ENCODE measurements at regions not wholly inside any gene's neighbourhood (a gene's known extent, or its start where the extent isn't known, plus 50 kb on each side); places are given as distances from the start of the nearest gene placed in this dataset.

DNA sequence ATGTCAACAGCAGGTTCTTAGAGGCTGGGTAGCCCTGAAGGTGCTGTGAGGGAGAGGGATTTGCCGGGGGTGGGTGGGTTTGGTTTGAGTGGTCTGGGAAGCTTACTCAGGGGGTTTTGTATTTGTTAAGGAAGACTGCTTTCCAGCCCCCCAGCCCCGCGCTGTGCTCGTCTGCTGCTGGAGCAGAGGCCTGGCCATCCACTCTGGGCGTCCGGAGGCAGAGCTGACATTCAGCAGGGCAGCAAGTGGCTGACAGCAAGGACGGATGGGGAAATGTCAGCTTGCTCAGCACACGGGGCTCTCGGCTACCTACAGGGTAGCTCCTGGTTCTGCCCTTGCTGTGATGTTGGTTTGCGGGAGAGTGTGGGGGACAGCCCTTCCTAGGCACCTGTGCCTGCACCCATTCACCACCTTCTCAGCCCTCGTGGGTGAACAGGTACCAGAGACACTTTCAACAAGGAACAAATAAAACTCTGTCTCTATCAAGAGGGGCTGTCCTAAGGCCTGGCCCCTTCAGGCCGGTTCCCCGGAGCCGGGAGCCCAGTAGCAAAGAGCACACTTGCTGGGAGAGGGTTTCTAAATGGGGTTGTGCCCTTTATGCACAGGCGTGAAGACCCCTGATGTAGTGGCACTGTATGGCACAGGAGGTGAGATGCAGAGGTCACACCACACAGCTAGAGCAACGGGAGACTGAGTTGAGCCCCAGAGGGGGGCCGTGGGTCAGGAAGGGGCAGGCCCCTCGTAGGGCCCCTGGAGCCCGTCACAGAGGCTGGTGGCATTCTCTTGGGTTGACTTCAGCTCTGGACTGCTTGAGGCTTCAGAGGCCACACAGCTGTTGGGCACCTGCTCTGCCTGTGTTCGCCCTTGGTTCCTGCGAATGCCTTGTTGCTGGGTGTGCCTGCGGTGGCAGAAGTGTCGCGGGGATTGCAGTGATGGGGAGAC, 72.2 kb upstream of the SHH start:
- intact Hi-C loops (cut with DNase I; ENCODE audit: low total_unique reads), result no loop called here
- Histone ChIP-seq H3K36me3 (no peaks in the 10 kb centered on the region), H3K4me3 (no peak overlapping the region), H3K9me3 (no peaks in the 10 kb centered on the region), H3K27ac (peak overlapping the region in 1 of 2 donors; percentile 32), H3K27me3 (no peaks in the 10 kb centered on the region), H3K4me1 (no peaks in the 10 kb centered on the region)
- TF ChIP-seq POLR2A (IDR thresholded peaks at IDR 0.05), result no peak
- TF ChIP-seq POLR2AphosphoS5 (IDR thresholded peaks at IDR 0.05), result no peak
- TF ChIP-seq, protein P1, sequence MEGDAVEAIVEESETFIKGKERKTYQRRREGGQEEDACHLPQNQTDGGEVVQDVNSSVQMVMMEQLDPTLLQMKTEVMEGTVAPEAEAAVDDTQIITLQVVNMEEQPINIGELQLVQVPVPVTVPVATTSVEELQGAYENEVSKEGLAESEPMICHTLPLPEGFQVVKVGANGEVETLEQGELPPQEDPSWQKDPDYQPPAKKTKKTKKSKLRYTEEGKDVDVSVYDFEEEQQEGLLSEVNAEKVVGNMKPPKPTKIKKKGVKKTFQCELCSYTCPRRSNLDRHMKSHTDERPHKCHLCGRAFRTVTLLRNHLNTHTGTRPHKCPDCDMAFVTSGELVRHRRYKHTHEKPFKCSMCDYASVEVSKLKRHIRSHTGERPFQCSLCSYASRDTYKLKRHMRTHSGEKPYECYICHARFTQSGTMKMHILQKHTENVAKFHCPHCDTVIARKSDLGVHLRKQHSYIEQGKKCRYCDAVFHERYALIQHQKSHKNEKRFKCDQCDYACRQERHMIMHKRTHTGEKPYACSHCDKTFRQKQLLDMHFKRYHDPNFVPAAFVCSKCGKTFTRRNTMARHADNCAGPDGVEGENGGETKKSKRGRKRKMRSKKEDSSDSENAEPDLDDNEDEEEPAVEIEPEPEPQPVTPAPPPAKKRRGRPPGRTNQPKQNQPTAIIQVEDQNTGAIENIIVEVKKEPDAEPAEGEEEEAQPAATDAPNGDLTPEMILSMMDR (IDR thresholded peaks at IDR 0.05), result no peak
- DNase-seq (ENCODE audit: low spot score in 2 of 2), result no peak

DNA sequence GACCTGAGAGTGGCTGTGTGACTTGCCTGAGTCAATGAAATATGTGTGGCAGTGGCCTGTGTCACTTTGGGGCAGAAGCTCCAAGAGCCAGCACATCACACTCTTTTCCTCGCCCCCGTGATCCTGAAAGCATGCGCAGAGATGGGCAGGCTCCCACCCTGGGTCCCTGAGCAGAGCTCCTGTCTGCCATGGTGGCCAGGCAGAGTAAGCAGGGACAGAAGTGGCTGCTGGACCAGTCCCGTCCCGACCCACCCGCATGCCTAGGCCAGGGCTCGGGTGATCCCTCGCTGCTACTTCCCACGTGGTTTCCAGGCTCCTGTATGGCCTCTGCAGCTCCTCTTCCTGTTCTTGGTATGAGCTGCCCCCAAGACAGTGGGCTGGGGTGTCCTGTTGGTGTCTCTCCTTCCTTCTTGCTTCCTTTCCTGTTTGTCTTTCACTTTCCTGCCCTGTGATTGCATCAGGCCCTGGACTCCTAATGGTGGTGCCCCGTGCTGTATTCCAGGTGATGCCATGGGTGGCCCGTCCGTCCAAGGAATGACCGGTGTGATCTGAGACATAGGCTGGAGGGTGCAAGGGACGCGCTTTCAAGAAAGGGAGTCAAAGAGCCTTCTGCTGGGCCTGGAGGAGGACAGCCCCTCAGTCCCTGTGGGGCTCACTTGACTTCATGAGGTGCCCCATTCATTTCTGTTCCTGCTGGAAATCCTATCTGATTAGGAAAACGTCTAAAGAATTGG, 71.4 kb upstream of the SHH start:
- H3K27ac ChIP-seq, result no peak overlapping the region
- no peaks in the 10 kb centered on the region for H3K4me1 ChIP-seq
- H3K4me3 ChIP-seq, result no peak overlapping the region
- H3K9me3 ChIP-seq, result no peaks in the 10 kb centered on the region
- TF ChIP-seq, protein P1 (IDR thresholded peaks at IDR 0.05), result no peak
- no peak for TF ChIP-seq POLR2AphosphoS5 (IDR thresholded peaks at IDR 0.05)
- TF ChIP-seq POLR2A (IDR thresholded peaks at IDR 0.05), result no peak
- intact Hi-C loops (cut with DNase I; ENCODE audit: low total_unique reads), result no loop called here
- DNase-seq (ENCODE audit: low spot score in 2 of 2), result no peak
- no peaks in the 10 kb centered on the region for H3K36me3 ChIP-seq
- H3K27me3 ChIP-seq, result no peaks in the 10 kb centered on the region

DNA sequence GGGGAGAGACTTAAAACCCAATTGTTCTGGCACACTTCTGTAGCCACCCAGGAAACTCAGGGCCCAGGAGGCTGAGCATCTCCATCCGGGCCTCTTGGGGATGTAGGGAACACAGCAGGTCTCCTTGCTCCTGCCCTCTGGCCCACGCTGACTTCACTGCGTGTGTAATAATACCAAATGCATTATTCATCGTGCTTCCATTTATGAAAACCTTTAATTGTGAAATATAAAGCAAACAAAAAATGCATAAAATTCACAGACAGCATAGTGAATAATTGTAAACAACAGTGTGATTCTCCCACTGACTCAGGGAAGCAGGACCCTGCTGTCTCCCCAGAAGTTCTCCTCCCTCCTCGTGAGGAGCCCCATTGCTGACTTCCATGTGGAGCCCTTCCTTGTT, 70.3 kb upstream of the SHH start:
- DNase-seq (ENCODE audit: low spot score in 2 of 2), result no peak
- Histone ChIP-seq H3K36me3 (no peaks in the 10 kb centered on the region), H3K4me3 (no peak overlapping the region), H3K27me3 (no peaks in the 10 kb centered on the region), H3K27ac (no peak overlapping the region), H3K4me1 (no peaks in the 10 kb centered on the region), H3K9me3 (no peaks in the 10 kb centered on the region)
- TF ChIP-seq POLR2AphosphoS5 (IDR thresholded peaks at IDR 0.05), result no peak
- TF ChIP-seq POLR2A (IDR thresholded peaks at IDR 0.05), result no peak
- TF ChIP-seq, protein P1 (IDR thresholded peaks at IDR 0.05), result no peak
- intact Hi-C loops (cut with DNase I; ENCODE audit: low total_unique reads), result no loop called here

DNA sequence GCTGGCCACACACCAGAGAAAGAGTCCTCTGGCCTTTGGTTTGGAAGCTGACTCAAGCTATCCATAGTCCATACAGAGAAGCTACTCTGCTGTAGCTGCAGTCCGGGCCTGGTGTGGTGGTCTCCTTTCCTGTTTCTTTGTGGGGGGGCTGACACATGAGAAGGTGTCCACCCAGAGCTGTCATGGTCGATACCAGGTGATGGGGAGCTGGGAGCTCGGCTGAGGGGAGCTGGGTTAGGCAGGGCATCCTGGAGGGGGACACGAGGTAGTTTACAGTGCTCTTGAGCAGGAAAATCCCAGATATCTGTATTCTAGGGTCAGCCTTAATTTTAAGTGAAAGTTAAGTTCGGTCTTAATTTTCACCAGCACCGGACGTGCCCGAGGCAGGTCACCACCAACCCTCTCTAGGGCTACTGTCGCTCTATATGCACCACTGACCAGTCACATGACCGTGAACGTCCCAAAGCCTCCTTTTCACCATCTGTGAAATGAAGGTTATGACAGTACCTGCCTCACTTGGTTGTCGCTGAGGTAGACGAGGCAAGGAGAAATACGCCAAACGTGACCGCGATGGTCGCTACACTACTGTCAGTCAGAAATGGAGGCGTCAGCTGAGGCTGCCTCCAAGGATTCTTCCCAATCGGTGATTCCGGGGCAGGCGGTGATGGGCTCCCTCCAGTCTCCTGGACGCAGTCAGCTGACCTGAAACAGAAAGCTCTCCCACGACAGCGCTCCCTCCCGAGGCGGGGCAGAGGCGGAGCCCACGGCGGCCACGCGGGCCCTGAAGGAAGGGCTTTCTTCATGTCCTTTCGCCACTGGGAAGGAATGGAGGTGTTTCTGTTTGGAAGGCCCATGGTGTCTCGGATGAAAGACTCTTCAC, 69.4 kb upstream of the SHH start:
- H3K36me3 ChIP-seq, result no peaks in the 10 kb centered on the region
- H3K27ac ChIP-seq, result no peak overlapping the region
- no peak overlapping the region for H3K4me3 ChIP-seq
- no peaks in the 10 kb centered on the region for H3K9me3 ChIP-seq
- H3K4me1 ChIP-seq, result no peaks in the 10 kb centered on the region
- intact Hi-C loops (cut with DNase I; ENCODE audit: low total_unique reads), result no loop called here
- TF ChIP-seq POLR2A (IDR thresholded peaks at IDR 0.05), result no peak
- TF ChIP-seq POLR2AphosphoS5 (IDR thresholded peaks at IDR 0.05), result no peak
- TF ChIP-seq, protein P1 (IDR thresholded peaks at IDR 0.05), result no peak
- H3K27me3 ChIP-seq, result no peaks in the 10 kb centered on the region
- no peak for DNase-seq (ENCODE audit: low spot score in 2 of 2)

Data from breast epithelium (tissue), 4 donors.